ENCODE measurements at regions not wholly inside any gene's neighbourhood (a gene's known extent, or its start where the extent isn't known, plus 50 kb on each side); places are given as distances from the start of the nearest gene placed in this dataset.

GRCh38 chr12:25412735-25413134, 140.3 kb downstream of the LMNTD1 start:
- TF ChIP-seq ZNF596 (tag by site-specific recombination; IDR thresholded peaks at IDR 0.05) = no peak
- no peak for TF ChIP-seq ZNF274 (IDR thresholded peaks at IDR 0.05; ENCODE audit: low read length)
- no peak for TF ChIP-seq ZNF274 (tag by site-specific recombination; IDR thresholded peaks at IDR 0.05; ENCODE audit: borderline replicate concordance)
- no peak for TF ChIP-seq ATF2 (tag by site-specific recombination; IDR thresholded peaks at IDR 0.05; ENCODE audit: low read depth)
- no peak for TF ChIP-seq CTCF (tag by site-specific recombination; IDR thresholded peaks at IDR 0.05)
- TF ChIP-seq KLF16 (tag by site-specific recombination; IDR thresholded peaks at IDR 0.05) = no peak
- no peak for TF ChIP-seq PRDM1 (tag by site-specific recombination; IDR thresholded peaks at IDR 0.05)
- TF ChIP-seq ZNF223 (tag by site-specific recombination; IDR thresholded peaks at IDR 0.05) = no peak
- TF ChIP-seq GFI1B (tag by site-specific recombination; IDR thresholded peaks at IDR 0.05) = no peak
- no peak for TF ChIP-seq PATZ1 (tag by site-specific recombination; IDR thresholded peaks at IDR 0.05)
- TF ChIP-seq ZNF792 (tag by site-specific recombination; IDR thresholded peaks at IDR 0.05) = no peak
